ENCODE measurements at regions not wholly inside any gene's neighbourhood (a gene's known extent, or its start where the extent isn't known, plus 50 kb on each side); places are given as distances from the start of the nearest gene placed in this dataset.
A peak's percentile ranks its signal among the peaks of the same experiment; 100 is the strongest.

DNA sequence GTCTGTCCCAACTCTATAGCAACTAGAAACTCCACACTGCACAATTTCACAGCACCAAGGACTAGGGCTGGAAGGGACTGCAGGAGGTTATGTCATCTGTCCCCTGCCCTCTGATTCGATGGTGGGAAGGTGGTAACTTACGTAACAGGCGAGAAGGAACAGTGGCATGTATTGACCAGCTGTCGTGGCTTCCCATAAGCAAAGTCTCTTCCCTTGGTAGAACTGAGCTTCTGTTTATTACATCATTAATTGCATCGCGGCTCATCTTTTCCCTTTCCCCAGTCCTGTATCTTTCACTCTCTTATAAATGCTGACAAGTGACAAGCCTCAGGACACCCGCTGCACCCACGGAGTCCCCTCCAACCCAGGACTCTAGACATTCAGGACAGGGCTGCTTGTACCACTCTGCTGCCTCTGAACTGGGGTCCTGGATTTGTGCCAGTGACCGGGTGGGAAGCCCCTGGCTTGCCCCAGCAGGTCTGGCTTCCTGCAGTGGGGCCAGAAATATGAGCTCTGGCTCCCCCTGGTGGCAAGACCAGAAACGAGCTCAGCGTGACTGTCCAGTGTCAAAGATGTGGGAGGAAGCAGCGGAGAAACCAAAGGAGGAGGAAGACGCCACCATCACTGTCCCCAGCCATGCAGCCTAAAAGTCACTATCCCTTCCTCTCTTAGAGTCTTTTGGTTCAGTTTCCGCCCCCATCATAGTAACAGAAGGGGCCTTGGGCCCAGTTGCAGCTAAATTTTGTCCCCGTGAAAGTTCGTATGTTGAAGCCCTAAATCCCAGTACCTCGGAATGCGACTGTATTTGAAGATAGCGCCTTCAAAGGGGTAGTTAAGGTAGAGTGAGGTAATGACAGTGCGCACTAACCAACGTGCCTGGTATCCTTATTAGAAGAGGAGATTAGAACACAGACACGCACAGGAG lies 84.5 kb downstream of the ISX start:
- H3K9me3 ChIP-seq: no peaks in the 10 kb centered on the region
- intact Hi-C loops (cut with DNase I; ENCODE audit: low total_unique reads): no loop called here
- WGBS, 5 donors: 51 to 62% (median 54%) methylated on average over 21 to 22 of the region's 22 CpGs
- H3K4me1 ChIP-seq: peaks cover 0 to 5% (median 0%) of the 10 kb centered on the region in 4 donors
- DNase-seq: peak; percentile 50 to 84
- H3K36me3 ChIP-seq: no peaks in the 10 kb centered on the region
- no peak overlapping the region for H3K4me3 ChIP-seq
- no peak overlapping the region for H3K27ac ChIP-seq
- TF ChIP-seq, protein P1, sequence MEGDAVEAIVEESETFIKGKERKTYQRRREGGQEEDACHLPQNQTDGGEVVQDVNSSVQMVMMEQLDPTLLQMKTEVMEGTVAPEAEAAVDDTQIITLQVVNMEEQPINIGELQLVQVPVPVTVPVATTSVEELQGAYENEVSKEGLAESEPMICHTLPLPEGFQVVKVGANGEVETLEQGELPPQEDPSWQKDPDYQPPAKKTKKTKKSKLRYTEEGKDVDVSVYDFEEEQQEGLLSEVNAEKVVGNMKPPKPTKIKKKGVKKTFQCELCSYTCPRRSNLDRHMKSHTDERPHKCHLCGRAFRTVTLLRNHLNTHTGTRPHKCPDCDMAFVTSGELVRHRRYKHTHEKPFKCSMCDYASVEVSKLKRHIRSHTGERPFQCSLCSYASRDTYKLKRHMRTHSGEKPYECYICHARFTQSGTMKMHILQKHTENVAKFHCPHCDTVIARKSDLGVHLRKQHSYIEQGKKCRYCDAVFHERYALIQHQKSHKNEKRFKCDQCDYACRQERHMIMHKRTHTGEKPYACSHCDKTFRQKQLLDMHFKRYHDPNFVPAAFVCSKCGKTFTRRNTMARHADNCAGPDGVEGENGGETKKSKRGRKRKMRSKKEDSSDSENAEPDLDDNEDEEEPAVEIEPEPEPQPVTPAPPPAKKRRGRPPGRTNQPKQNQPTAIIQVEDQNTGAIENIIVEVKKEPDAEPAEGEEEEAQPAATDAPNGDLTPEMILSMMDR (IDR thresholded peaks at IDR 0.05): peak in 5 of 7 experiments; percentile 24 to 57 (median 42)
- TF ChIP-seq POLR2AphosphoS5 (IDR thresholded peaks at IDR 0.05) (no peak), EP300 (IDR thresholded peaks at IDR 0.05) (no peak), POLR2A (IDR thresholded peaks at IDR 0.05) (no peak)
- peaks cover 0 to 49% (median 16%) of the 10 kb centered on the region in 3 donors for H3K27me3 ChIP-seq

DNA sequence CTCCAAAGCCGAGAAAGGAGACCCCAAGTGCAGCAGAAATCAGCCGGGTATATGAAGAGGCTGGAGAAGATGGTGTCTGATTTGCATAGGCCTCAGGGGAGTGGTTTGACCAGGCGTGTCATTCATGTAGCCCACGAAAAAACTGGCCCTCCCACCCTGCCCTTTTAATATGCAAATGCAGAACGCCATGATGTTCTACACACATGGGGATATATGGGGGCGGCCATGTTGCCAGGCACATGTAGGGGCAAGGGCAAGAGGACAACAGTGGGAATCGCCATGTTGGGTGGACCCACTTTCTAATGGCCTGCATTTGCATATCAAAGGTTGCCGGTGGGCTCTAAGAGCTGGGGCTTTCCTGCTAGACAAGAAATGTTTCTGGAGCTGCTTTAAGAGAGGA lies 86.4 kb downstream of the ISX start:
- H3K4me3 ChIP-seq: no peak overlapping the region
- H3K27ac ChIP-seq: no peak overlapping the region
- peaks cover 0 to 5% (median 0%) of the 10 kb centered on the region in 4 donors for H3K4me1 ChIP-seq
- TF ChIP-seq POLR2A (IDR thresholded peaks at IDR 0.05) (no peak), EP300 (IDR thresholded peaks at IDR 0.05) (no peak), POLR2AphosphoS5 (IDR thresholded peaks at IDR 0.05) (no peak)
- TF ChIP-seq, protein P1 (IDR thresholded peaks at IDR 0.05): no peak
- no peaks in the 10 kb centered on the region for H3K36me3 ChIP-seq
- 62 to 75% (median 67%) methylated on average over 8 of the region's 8 CpGs for WGBS, 5 donors
- H3K27me3 ChIP-seq: peaks cover 0 to 62% (median 18%) of the 10 kb centered on the region in 3 donors
- no peaks in the 10 kb centered on the region for H3K9me3 ChIP-seq
- intact Hi-C loops (cut with DNase I; ENCODE audit: low total_unique reads): no loop called here
- DNase-seq: no peak

GRCh38 chr22:35154937-35155387 lies 89.0 kb downstream of the ISX start:
- no peak overlapping the region for H3K4me3 ChIP-seq
- H3K4me1 ChIP-seq: peaks cover 0 to 5% (median 0%) of the 10 kb centered on the region in 4 donors
- no peaks in the 10 kb centered on the region for H3K36me3 ChIP-seq
- TF ChIP-seq, protein P1 (IDR thresholded peaks at IDR 0.05): peak in 4 of 7 experiments; percentile 24 to 54 (median 45)
- no peak for TF ChIP-seq POLR2AphosphoS5 (IDR thresholded peaks at IDR 0.05)
- no peaks in the 10 kb centered on the region for H3K9me3 ChIP-seq
- WGBS, 5 donors: 8 to 14% (median 10%) methylated on average over 10 of the region's 10 CpGs
- peak; percentile 33 to 83 for DNase-seq
- intact Hi-C loops (cut with DNase I; ENCODE audit: low total_unique reads): no loop called here
- H3K27me3 ChIP-seq: peaks cover 0 to 86% (median 18%) of the 10 kb centered on the region in 3 donors
- H3K27ac ChIP-seq: no peak overlapping the region

DNA sequence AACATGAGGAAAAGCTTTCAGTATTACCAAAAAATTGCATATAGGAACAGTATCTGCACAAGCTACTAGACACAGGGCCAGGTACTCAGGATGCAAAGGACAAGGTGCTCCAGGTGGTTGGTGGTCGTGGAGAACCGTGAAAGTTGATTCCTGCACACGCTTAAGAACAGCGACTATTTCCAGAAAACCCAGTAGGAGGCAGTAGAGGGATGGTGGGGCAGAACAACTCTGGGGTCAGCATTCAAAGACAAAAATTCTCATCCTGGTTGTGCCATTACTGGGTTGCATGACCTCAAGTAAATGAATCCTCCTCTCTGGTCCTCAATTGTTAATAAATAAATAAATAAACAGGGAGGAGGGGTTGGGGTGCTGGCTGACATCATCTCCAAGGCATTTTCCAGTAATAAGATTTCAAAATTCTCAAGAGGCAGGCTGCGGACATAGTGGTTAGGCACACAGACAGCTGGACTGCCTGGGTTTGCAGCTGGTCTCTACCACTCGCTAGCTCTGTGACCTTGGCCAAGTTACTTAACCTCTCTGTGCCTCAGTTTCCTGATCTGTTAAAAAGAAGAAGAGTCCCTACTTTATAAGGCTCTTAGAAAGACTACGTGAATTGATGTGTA lies 89.6 kb downstream of the ISX start:
- Histone ChIP-seq H3K27ac (no peak overlapping the region), H3K27me3 (peaks cover 0 to 86% (median 18%) of the 10 kb centered on the region in 3 donors), H3K36me3 (no peaks in the 10 kb centered on the region), H3K4me3 (no peak overlapping the region), H3K9me3 (no peaks in the 10 kb centered on the region), H3K4me1 (peaks cover 0 to 1% (median 0%) of the 10 kb centered on the region in 4 donors)
- intact Hi-C loops (cut with DNase I; ENCODE audit: low total_unique reads): no loop called here
- DNase-seq: no peak
- WGBS, 5 donors: 50 to 65% (median 64%) methylated on average over 7 of the region's 7 CpGs
- no peak for TF ChIP-seq POLR2A (IDR thresholded peaks at IDR 0.05)
- TF ChIP-seq POLR2AphosphoS5 (IDR thresholded peaks at IDR 0.05): no peak
- TF ChIP-seq, protein P1 (IDR thresholded peaks at IDR 0.05): no peak

All from stomach (tissue), 8 donors.